ENCODE measurements at regions not wholly inside any gene's neighbourhood (a gene's known extent, or its start where the extent isn't known, plus 50 kb on each side); places are given as distances from the start of the nearest gene placed in this dataset.

- no peak for DNase-seq (ENCODE audit: low read depth)
Observed at GRCh38 chr4:137070614-137071013, 461.7 kb downstream of the PCDH18 start.

- no peak for DNase-seq (ENCODE audit: low read depth)
Observed at GRCh38 chr4:137069473-137069872, 462.8 kb downstream of the PCDH18 start.

GRCh38 chr4:137067735-137068134, 464.6 kb downstream of the PCDH18 start:
- DNase-seq (ENCODE audit: low read depth) = peak; percentile 20

GRCh38 chr4:137065311-137065710, 467.0 kb downstream of the PCDH18 start:
- peak; percentile 76 for DNase-seq (ENCODE audit: low read depth)

- no peak for DNase-seq (ENCODE audit: low read depth)
Observed at GRCh38 chr4:137063961-137064360, 468.3 kb downstream of the PCDH18 start.

GRCh38 chr4:137043184-137043583, 489.1 kb downstream of the PCDH18 start:
- DNase-seq (ENCODE audit: low read depth) = no peak

GRCh38 chr4:137039370-137039769, 492.9 kb downstream of the PCDH18 start:
- DNase-seq (ENCODE audit: low read depth) = no peak

- DNase-seq (ENCODE audit: low read depth) = peak; percentile 93
Observed at GRCh38 chr4:137032222-137032621, 500.1 kb downstream of the PCDH18 start.

GRCh38 chr4:137029026-137029425, 503.3 kb downstream of the PCDH18 start:
- no peak for DNase-seq (ENCODE audit: low read depth)

GRCh38 chr4:137025484-137026059, 506.7 kb downstream of the PCDH18 start:
- no peak for DNase-seq (ENCODE audit: low read depth)

- DNase-seq (ENCODE audit: low read depth) = no peak
Observed at GRCh38 chr4:137015426-137016409, 516.6 kb downstream of the PCDH18 start.

- peak; percentile 21 for DNase-seq (ENCODE audit: low read depth)
Observed at GRCh38 chr4:137000432-137000831, 531.9 kb downstream of the PCDH18 start.

GRCh38 chr4:136992032-136992431, 540.3 kb downstream of the PCDH18 start:
- DNase-seq (ENCODE audit: low read depth) = no peak

GRCh38 chr4:136985683-136986082, 546.6 kb downstream of the PCDH18 start:
- DNase-seq (ENCODE audit: low read depth) = no peak

GRCh38 chr4:136967069-136967468, 565.2 kb downstream of the PCDH18 start:
- DNase-seq (ENCODE audit: low read depth) = no peak

GRCh38 chr4:136965478-136965877, 566.8 kb downstream of the PCDH18 start:
- no peak for DNase-seq (ENCODE audit: low read depth)

- no peak for DNase-seq (ENCODE audit: low read depth)
Observed at GRCh38 chr4:136962868-136963267, 569.4 kb downstream of the PCDH18 start.

- DNase-seq (ENCODE audit: low read depth) = no peak
Observed at GRCh38 chr4:136946307-136946907, 585.9 kb downstream of the PCDH18 start.

- DNase-seq (ENCODE audit: low read depth) = peak; percentile 21
Observed at GRCh38 chr4:136939781-136940180, 592.5 kb downstream of the PCDH18 start.

GRCh38 chr4:136935871-136936270, 596.4 kb downstream of the PCDH18 start:
- no peak for DNase-seq (ENCODE audit: low read depth)

- DNase-seq (ENCODE audit: low read depth) = no peak
Observed at GRCh38 chr4:136935305-136935704, 597.0 kb downstream of the PCDH18 start.

GRCh38 chr4:136934601-136935000, 597.7 kb downstream of the PCDH18 start:
- no peak for DNase-seq (ENCODE audit: low read depth)
